ENCODE measurements at regions not wholly inside any gene's neighbourhood (a gene's known extent, or its start where the extent isn't known, plus 50 kb on each side); places are given as distances from the start of the nearest gene placed in this dataset.

DNA sequence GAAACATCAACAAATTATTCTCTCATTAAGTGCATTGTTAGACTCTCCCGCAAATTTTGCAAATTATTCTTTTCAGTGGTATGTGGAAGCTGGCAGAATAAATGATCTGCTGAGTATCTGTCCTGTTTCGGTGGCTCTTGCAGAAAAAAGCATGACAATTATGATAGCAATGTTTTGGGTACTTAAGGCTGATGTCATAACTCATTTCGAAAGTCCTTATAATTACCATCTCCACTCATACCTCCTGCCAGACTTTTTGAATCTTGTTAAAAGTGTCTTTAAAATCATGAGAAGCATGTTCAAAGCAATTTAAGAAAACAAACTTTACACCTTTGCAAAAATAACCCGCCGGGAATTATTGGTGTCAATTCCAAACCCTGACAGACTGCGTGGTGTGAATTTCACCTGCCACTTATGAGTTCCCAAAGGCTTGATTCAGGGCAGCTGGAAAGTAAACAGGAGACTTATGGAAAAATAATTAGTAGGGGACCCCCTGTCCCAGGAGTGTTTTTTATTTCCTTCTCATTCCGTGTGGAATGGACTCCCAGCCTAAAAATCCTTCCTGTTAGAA, 87.6 kb upstream of the E2F3 start:
- no peak for DNase-seq (ENCODE audit: low read depth)

DNA sequence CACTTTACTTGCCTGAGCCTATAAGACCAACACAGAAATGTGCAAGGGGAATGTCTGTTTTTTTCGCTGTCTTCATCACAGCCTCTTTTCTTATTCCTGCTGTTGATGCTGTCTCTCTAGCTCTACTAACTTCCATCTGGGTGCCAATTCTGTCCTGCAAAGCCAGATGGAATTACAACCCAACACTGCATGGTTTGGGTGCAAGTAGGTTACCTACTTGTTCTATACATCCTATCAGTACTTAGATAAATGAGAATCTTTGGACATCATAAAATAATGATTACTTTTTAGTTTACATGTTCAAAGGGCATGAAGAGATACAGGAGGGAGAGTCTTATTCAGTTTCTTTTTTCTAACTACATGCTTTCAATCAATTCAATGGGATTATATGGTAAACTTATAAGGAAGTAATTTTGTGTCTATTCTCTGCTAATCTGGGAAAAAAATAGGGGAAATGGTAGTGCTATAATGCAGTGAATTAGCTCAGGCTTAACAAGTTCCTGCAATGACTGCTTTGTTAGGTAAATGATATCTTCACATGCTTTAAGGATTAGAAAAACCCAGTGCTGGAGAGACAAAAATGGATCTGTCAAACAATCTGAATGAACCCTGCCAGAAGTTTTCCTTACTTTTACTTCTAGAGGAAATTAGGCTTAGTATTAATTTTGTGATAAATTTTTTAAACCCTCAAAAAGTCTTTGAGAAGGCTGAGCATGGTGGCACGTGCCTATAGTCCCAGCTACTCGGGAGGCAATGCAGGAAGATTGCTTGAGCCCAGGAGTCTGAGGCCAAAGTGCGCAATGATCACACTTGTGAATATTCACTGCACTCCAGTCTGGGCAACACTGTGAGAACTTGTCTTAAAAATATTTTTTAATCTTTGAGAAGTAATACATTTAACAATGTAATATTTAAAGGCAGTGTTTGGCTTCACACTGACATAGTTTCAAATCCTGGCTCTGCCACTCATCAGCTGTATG, 86.5 kb upstream of the E2F3 start:
- DNase-seq (ENCODE audit: low read depth), result no peak

DNA sequence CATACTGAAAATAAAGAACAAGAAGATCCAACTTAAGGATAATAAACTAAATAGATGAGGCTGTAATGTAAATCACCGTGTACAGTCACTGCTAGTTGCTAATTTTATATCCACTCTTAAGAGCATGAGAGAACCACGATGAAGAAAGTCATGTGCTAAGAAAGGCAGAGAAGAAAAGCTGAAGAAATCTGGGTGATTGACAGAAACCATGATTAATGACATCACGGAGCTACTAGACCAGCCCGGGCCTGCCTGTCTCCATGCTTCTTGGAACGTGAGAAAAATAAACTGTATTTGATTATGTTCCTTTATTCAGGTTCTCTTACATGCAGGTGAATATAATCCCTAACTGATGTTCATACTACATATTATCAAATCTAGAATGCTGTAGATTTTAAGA, 84.2 kb upstream of the E2F3 start:
- DNase-seq (ENCODE audit: low read depth), result no peak

DNA sequence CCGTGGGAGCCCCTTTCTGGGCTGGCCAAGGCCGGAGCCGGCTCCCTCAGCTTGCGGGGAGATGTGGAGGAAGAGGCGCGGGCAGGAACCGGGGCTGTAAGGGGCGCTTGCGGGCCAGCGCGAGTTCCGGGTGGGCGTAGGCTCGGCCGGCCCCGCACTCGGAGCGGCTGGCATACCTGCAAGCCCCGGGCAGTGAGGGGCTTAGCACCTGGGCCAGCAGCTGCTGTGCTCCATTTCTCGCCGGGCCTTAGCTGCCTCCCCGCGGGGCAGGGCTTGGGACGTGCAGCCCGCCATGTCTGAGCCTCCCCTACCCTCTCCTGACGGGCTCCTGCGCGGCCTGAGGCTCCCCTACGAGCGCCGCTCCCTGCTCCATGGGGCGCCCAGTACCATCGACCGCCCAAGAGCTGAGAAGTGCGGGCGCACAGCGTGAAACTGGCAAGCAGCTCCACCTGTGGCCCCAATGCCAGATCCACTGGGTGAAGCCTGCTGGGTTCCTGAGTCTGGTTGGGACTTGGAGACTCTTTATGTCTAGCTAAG, 82.8 kb upstream of the E2F3 start:
- DNase-seq (ENCODE audit: low read depth), result no peak

DNA sequence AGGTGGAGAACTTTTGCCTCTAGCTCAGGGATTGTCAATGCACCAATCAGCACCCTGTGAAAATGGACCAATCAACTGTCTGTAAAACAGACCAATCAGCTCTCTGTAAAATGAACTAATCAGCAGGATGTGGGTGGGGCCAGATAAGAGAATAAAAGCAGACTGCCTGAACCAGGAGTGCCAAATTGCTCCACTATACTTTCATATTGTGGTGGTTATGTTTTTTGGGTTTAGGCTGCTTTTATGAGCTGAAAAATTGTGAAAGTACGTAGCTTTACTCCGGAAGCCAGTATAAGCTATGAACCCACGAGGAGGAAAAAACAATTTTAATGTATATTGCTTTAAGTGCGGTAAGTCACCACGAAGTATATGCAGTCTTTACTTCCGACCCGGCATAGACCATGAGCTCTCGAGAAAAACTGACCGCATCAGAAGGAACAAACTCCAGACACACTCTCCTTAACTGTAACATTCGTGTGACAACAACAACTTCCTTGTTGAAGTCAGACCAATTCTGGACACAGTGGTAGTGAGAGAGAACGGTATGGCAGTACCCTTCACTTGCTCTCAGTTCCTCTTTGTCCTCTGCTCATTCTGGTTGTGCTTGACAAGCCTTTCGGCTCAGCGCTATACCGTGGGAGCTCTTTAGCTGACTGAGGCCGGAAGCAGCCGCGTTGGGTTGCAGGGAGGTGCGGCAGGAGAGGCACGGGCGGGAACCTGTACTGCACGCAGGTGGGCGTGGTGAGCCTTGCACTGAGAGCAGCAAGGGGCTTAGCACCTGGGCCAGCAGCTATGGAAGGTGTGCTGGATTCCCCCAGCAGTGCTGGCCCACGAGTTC, 81.9 kb upstream of the E2F3 start:
- peak; percentile 48 for DNase-seq (ENCODE audit: low read depth)

DNA sequence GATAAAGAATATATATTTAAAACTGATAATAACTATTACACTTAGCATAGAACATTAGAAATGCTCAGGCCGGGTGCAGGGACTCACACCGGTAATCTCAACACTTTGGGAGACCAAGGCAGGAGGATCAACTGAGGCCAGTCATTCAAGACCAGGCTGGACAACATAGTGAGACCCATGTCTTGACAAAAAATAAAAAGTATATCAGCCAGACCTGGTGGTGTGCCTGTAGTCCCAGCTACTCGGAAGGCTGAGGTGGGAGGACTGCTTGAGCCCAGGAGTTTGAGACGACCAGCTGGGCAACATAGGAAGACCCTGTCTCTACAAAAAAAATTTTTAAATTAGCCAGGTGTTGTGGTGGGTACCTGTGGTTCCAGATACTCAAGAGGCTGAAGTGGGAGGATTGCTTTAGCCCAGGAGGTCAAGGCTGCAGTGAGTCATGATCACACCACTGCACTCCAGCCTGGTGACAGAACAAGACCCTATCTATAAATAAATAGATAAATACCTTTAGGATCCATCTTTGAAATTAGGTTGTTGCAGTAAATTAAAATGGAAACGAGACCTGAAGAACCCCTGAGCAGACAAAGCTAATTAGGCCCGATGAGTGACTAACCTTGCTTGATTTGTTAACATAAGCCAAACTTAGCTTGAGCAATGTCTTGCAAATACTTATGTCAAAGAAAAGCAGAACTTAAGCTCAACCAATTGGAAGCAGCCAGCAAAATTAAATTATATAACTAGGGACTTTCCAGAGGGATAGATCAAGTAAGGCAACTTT, 75.8 kb upstream of the E2F3 start:
- DNase-seq (ENCODE audit: low read depth), result no peak

DNA sequence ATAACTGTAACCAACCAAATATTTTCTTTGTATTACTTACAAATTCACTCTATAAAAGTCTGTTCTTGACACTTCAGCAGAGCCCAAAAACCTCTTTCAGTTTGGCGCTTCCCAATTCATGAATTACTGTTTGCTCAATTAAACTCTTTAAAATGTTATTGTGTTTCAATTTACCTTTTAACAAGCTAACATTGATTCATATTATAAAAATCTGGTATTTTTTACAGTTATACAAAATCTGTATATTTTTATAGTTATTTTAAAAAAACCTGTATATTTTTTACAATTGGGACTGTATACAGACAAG, 75.3 kb upstream of the E2F3 start:
- DNase-seq (ENCODE audit: low read depth), result no peak

DNA sequence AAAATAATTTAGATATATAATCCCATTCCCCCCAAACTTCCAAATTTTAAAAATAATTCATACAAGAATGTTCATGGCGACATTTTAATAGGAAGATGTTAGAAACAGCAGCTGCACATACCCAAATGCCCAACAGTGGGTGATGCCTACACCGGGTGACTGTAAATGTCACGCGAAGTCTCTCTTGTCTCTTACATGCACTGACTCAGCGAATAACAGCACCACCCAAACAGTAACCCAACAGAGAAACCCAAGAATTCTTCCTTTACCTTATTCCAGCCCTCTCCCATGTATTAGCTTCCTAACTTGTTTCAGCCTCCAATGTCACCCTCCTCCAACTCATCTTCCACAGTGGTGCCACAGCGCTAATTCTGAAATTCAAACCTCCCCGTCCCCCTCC, 74.5 kb upstream of the E2F3 start:
- DNase-seq (ENCODE audit: low read depth), result no peak

DNA sequence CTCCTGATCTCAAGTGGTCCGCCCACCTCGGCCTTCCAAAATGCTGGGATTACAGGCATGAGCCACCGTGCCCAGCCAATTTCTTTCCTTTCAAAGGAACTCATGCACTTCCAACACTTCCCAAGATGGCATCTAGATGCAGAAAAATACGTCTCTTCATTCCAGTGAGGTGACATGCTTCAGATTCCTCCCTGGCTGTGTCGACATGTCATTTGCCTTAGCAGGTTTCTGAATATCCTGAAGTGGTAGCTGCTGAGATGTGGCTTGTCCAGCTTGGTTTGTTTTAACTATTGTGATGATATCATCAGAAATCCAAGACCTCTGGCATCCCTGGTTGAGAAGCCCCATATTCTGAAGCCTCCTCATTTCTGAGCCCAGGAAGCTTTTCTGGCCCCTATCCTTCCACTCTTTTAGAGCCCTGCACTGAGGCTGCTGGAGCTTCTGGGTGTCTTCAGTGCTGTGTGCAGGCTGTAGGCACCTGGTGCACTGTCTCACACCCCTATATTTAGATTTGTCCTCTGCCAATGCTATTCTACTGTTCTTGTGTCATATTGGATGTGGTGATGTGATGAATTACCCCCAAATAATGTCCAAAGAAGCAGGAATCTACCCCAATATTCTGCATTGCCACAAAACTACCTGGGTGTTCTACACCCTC, 73.3 kb upstream of the E2F3 start:
- no peak for DNase-seq (ENCODE audit: low read depth)

DNA sequence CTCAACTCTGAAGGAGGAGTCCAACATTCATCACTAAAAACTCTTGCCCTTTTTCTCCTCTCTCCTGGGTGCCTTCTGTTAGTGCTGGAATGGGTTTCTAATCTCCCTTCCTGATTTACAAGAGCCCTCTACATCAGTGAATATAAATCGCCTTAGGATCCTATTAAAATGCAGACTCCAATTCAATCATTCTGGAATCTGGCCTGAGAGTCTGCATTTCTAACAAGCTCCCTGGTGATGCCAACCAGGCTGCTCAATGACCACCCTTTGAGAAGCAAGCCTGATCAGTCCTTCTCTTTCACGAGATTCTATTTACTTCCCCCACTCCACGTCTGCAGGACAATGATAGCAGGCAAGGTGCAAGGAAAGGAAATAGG, 72.8 kb upstream of the E2F3 start:
- no peak for DNase-seq (ENCODE audit: low read depth)

DNA sequence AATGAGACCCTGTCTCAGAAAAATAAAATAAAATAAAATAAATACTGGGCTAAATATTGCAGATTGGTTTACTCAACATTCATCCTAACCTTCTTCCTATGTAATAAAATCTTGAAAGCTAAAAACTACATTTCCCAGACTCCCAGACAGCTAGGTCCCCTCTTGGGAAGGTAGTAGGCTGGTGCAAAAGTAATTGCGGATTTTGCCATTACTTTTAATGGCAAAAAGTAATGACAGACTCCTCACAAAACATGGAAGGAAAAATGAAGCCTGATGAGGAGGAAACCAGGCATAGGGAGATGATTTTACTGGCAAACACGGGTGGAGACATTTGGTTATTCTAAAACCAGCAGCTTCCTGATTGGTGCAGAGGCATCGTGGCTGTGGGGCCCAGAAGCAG, 70.6 kb upstream of the E2F3 start:
- no peak for DNase-seq (ENCODE audit: low read depth)

DNA sequence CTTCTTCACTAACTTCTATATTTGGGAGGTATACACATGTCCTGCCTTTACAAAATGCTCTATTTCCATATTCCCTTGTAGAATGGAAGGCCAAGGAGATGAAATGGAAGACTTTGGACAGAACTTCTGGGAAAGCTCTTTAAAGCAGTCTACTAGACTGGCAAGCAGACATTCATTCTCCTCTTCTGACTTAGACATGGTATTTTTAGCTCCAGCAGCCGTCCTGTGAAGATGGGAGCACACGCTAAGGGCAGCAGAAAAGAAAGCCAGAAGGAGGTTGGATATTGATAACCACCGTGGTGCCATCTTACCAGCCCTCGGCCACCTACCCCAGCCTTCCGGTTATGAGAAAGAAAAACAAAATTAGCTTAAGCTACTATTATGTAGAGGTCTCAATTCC, 70.1 kb upstream of the E2F3 start:
- no peak for DNase-seq (ENCODE audit: low read depth)

DNA sequence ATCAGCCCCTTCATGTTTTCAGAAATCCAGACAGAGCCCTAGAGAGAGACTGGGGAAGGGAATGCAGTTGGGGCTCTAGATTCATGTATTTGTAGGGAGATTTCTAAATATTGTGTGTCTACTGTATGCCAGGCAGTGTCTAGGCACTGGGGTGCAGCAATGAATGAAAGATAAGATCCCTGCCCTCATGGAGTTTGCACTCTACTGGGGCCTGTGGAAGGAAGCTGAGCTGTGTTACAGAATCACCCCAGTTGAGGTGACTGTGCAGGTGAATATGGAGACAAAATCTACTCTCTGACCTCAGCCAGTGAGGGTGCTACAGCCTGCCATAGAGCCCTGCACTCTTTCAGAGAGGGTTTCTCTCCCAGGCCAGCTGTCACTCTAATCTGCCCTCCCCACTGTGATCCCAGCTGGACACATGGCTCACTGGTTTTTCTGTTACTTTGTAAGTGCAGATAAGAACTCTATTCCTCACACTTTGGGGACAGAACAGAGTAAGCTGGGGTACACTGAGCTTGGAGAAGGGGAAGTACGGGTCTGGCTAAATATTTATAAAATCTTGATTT, 69.2 kb upstream of the E2F3 start:
- DNase-seq (ENCODE audit: low read depth), result no peak

DNA sequence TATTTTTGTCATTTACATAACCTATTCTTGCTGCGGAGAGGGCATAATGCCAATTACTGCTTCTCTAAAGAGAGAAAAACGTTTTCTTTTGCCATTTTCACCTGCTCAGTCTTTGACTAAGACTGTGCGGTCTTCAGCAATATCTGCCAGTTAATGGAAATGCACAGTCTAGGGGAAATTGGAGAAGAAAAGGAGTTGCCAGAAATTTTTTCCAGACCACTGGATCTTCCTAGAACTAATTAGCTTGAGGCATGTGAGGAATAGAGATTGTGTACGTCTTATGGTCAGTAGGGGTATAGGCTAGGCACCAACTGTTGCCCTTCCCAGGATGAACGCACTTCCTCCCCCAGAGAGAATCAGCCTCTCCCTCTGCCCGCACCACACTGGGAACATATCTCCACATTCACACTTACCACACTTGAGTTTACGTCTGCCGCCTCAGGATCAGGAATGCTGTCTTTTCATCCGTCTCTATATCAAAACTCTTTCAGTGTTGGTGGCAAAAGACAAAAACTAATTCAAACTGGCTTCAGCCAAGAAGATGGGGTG, 67.9 kb upstream of the E2F3 start:
- no peak for DNase-seq (ENCODE audit: low read depth)

DNA sequence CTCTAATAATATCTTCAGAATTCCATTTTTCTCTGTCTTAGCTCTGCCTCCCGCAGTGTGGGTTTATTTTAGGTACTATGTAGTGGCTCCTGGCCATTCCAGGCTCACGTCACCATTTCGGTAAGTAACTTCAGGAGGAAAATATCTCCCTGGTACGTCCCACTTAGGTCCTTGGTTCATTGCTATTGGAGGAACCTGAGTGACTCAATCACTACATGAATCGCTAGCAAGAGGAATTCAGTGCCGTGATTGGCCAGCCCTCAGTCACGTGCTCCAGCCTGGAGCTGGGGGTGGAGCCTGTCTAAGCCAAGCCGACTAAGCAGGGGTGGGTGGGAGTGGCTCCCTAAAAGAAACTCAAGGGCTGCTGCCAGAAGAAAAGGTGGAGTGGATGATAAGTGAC, 67.3 kb upstream of the E2F3 start:
- DNase-seq (ENCODE audit: low read depth), result no peak

DNA sequence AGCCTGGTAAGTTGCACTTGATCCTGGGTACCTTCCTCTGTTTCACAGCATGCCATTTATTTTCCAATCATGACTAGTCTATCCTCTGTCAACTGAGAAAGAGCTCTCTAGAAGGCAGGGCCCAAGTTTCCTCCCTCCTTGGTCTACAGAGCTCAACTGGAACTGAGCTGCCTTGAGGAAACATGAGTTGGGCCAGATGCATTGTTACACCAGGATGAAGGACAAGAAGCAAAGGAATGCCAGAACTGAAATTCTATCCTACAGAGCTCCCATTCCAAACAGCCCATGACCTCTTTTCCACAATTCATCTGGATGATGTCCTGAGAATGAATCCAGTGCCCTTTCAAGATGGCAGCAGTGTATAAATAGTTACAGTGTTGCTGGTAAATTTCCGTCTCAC, 66.7 kb upstream of the E2F3 start:
- no peak for DNase-seq (ENCODE audit: low read depth)

DNA sequence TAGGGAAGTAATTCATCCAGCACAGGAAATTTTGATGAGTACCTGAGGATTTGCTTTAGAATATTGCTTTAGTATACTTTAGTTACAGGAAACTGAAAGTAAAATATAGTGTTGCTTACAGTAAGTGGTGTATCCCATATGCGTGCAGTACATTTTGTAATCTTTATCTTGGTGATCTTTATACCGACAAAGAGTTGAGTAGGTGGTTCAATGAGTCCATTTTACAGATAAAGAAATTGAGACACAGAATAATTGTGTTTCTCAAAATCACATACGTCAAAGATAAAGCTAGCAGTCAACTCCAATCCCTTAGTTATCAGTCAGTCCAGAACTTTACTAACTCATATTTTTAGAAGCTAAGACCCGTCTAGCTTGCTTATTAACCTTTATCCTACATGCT, 65.8 kb upstream of the E2F3 start:
- DNase-seq (ENCODE audit: low read depth), result no peak

DNA sequence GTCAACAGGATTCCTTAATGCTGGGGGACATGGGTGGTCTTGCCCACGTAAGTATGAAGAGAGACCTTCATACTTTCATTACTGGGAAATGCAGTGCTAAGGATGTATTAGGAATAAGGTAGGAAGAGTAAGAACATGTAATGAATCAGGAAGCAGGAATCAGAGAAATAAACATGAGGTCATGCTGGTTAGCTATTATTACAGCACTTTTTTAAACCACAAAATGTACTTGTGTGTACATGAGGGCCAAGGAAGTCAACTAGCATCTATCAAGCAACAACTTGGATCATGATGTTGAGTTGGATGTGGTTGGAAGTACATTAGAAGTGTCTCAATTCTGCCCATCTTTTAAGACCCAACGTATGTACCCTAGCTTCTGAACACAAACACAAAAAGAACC, 63.5 kb upstream of the E2F3 start:
- no peak for DNase-seq (ENCODE audit: low read depth)

DNA sequence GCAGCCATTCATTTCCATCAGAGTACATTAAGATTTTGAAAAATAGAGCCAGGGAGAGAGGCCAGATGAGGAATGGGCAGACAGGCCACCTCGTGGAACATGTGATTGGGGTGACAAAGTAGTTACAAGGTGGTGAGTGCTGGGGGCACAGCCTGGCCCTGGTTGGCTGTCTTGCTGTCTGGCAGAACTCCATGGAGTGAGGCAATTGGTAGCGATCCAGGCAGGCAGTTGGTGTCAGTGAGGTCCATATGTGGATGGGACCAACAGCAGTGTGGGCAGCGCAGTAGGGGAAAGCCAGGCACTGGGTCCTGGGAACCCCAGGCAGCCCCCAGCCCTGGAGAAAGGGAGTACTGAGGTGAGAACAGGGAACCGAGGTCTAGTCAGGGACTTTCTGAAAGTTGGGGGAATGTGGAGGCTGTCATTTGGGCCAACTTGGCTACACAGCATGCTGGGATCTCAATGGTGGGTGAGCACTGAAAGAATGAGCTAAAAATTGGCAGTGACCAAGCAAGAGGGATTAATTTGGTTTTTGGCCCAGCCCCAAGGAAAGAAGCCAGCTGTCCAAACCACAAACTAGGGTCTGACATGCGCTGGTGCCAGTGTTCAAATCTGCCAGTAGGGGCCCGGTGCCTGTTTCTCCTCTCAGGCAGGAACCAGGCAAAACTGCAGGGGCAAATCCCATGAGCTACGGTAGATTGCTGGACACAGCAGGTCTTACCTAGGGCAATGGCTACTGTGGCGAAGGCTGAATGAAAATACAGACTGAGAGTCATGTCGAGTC, 61.4 kb upstream of the E2F3 start:
- DNase-seq (ENCODE audit: low read depth), result no peak

DNA sequence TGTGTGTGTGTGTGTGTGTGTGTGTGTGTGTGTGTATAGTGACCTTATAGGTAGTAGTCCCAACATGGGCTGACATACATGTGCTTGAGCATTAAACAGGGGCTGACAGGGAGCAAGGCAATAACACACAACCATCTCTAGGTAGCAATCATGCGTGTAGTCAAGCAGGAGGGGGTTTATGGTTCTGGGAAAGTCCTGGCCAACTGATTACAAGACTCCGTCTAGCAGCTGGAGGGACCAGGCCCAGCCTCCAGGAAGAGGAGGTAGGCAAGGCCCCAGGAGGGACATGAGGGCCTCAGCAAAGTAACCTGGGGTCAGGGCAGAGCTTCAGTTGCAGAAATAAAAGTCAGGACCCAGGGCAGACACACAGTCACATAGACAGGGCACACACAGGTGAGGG, 60.6 kb upstream of the E2F3 start:
- no peak for DNase-seq (ENCODE audit: low read depth)

All from activated gamma-delta T cell treated with anti-CD3 and anti-CD28 coated beads, Interleukin-2, amount 50 U/mL, for 16 hours (primary cell).